GM21528 (cell line): ENCODE measurements at regions not wholly inside any gene's neighbourhood (a gene's known extent, or its start where the extent isn't known, plus 50 kb on each side); places are given as distances from the start of the nearest gene placed in this dataset.

Experiments
- ATAC-seq: cut with Tn5 transposase; IDR thresholded peaks from one replicate; pipeline ENCODE4 v1.9.1; 2021; ENCODE audit warnings: mild to moderate bottlenecking, moderate library complexity; ENCODE audit not compliant: unreplicated experiment, low FRiP score

DNA sequence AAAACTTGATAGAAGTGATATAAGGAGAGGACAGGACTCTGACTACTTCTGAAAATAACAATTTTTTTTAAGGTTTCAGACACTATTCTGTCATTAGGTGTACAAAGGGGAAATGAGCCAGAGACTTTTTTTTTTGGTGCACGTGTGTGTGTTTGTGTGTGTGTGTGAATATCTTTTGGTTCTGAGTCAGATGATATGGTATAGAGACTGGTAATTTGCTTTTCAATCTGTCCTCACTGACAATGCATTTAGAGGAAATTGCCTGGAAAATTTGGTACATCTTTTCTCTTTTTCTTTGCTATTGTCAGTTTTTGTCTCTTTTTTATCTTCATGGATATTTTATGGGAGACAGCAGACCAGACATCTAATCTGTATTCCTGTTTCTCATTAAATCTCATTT lies 59.3 kb downstream of the DDIT4L start:
- ATAC-seq = no peak

DNA sequence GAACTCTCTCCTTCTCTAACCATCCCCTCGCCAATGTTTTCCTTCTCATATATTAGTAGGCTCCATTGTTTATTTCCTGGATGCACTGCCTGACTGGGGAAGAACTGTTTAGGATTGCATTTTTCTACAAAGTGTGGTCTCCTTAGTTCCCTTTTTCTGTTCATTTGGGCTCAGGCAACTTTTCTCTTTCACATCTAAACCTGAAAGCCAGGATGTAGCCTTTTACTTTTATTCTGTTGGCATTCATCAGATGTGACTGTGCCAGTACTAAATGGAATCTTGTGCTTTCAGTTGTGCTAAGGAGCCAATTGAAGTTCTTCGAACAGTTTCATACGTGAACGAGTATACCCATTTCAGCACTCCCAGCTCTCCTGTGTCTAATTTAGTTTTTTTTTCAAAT lies 59.8 kb downstream of the DDIT4L start:
- no peak for ATAC-seq

- no peak for ATAC-seq
Measured at GRCh38 chr4:100129774-100130173, 60.5 kb downstream of the DDIT4L start.

DNA sequence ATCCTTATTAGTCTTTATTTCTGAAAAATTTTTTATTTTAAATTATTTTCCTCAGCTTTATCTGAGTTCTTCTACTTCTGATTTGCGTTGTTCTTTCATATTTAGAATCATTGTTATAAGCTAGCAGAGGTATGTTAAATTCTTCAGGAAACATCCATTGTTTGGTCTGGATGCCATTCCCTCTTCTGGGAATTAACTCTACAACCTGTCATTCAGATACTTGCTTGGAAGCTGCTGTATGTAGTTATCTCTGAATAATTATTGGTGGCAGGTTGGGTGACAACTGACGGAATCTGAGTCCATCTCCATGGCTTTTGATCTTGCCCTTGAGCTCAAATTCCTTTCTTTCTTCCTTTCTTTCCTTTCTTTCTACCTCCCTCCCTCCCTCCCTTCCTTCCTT lies 61.9 kb downstream of the DDIT4L start:
- ATAC-seq = no peak

- ATAC-seq = no peak
Measured at GRCh38 chr4:100124715-100125114, 65.6 kb downstream of the DDIT4L start.

GRCh38 chr4:100118181-100118580 lies 72.1 kb downstream of the DDIT4L start:
- no peak for ATAC-seq

GRCh38 chr4:100117750-100118149 lies 72.5 kb downstream of the DDIT4L start:
- ATAC-seq = no peak

- no peak for ATAC-seq
Measured at GRCh38 chr4:100114909-100115308, 75.4 kb downstream of the DDIT4L start.

GRCh38 chr4:100113732-100114131 lies 76.5 kb downstream of the DDIT4L start:
- ATAC-seq = no peak

DNA sequence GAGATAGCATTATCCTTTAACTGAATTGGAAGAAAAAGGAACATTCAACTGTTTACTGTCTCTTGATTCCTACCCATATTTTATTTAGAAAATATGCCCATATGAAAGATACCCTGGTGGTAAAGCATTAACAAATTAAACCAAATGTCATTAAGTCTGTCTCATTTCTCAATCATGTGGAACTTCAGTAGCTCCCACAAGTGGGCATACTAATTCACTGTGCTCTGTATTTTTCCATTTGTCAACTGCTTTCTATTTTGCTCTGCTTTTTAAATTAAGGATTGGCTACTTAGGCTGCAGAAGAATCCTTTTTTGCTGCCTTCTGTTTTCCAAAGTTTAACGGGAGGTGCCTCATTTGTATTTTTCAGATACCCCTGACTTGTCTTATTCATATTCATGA lies 77.2 kb downstream of the DDIT4L start:
- no peak for ATAC-seq

GRCh38 chr4:100109921-100110320 lies 80.3 kb downstream of the DDIT4L start:
- no peak for ATAC-seq

GRCh38 chr4:100108869-100109268 lies 81.4 kb downstream of the DDIT4L start:
- no peak for ATAC-seq

- ATAC-seq = peak; percentile 96
Measured at GRCh38 chr4:100106982-100107381, 83.3 kb downstream of the DDIT4L start.

DNA sequence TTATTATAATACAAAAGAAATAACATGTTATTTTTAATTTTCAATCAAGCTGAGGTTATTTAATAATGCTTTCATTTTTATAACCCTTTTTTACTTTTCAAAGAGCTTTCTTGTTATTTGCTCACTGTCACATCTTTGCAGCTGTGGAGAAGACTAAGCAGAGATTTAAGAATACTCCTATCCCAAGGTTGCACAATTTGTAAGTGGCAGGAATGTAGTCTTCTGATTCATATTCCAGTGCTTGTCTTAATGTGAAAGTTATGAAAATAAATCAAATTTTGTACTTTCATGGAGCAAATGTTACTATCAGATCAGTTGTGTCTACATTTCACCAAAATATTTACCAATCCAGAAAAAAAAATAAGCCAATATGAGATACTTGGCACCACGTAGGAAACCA lies 86.6 kb downstream of the DDIT4L start:
- ATAC-seq = no peak

- peak; percentile 67 for ATAC-seq
Measured at GRCh38 chr4:100100985-100101384, 89.3 kb downstream of the DDIT4L start.

GRCh38 chr4:100099746-100100145 lies 90.5 kb downstream of the DDIT4L start:
- ATAC-seq = no peak

DNA sequence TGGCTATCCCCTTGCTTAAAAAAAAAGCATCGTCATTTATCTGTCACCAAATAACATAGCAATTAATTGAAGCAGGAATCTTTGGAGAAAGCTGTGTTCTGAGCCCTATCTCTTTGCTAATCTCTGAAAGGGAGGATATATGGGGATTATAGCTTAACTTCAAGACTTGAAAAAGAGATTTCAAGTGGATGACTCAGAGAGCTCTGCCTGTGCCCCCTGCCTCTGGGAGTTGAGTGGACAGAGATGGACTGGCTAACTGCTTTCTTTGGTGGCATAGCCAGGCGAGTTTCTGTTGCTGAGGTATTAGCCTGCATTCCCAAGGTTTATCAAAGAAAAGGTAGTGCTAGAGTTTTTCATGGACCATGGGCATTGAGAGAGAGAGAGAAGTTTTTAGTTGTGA lies 91.6 kb downstream of the DDIT4L start:
- no peak for ATAC-seq

GRCh38 chr4:100098011-100098545 lies 92.2 kb downstream of the DDIT4L start:
- ATAC-seq = no peak

DNA sequence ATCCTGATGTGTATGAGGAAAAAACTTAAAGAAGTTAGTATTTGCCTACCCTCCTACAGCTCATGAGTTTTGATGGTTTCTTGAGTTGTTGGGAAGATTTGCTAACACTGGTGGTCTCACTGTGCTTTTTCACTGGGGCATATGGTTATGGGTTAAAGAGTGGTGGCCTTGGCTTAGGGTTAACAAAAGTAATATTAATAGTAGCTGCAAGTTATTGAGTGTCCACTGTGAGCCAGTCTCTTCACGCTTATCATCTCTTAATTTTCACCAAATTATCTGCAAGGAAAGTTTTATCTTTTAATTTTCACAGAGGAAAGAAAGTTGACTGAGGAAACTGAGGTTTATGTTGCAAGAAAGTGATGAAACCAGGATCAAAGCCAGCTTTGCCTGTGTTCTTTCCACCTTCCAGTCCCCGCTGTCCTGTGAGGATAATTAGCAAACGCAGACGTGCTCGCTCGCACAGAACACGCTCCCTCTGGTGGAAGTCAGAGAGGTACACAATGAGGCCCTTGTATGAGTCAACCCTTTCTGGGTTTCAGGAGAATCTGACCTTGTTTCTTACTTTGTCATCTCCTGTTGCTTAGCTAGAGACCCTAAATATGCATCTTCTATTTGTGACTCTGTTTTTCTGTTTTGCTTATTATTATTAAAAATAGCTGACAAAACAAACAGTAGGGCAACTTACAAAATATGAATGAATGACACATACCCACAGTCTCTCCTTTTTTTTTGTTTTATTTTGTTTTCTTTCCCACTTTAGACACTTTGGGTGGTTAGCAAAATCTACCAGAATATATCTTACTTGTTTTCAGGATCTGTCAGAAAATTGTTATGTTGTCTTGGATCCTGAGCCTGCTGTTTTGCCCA lies 94.3 kb downstream of the DDIT4L start:
- ATAC-seq = peak; percentile 87

DNA sequence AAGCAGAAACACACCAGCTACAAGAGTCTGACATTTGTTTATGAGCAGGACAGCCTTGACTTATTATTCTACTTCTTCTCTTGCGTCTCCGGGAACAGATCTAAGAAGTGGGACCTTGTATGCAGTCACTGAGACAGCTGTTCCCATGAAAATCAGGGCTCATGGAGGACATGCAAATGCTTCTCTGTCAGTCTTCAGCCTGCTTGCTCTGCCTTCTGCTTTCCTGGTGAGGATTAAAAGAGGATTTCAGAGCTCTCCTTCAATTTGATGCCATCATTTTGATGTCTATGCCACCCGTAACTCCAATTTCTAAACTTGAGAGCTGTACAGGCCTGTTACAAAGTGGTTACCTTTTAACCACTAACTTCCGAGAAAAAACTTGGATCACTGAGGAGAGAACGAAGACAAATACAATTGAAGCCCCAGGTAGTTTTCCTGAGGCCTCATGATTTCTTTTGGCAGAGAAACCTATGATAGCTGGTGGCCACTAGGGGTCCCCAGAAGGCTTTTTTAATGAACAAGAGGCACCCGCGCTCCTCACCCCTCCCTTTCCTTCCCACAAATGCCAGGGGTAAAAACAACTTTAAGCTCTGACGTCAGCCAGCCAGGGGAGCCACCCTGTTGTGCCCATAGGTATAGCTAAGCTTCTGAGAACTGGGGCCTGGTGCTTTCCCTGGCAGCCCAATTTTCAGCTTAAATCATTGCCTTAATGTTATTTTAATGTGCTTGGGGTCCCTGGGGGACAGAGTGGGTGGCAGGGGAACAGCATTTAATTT lies 97.0 kb downstream of the DDIT4L start:
- ATAC-seq = peak; percentile 79

GRCh38 chr4:100087743-100088142 lies 102.5 kb downstream of the DDIT4L start:
- ATAC-seq = no peak
